GM18498 (cell line): ENCODE measurements at regions not wholly inside any gene's neighbourhood (a gene's known extent, or its start where the extent isn't known, plus 50 kb on each side); places are given as distances from the start of the nearest gene placed in this dataset.

Experiments
- ATAC-seq: cut with Tn5 transposase; IDR thresholded peaks from one replicate; pipeline ENCODE4 v1.9.1; 2021; ENCODE audit warnings: mild to moderate bottlenecking, moderate library complexity; ENCODE audit not compliant: unreplicated experiment

GRCh38 chr6:159100395-159101182, 55.8 kb upstream of the TAGAP start:
- no peak for ATAC-seq

DNA sequence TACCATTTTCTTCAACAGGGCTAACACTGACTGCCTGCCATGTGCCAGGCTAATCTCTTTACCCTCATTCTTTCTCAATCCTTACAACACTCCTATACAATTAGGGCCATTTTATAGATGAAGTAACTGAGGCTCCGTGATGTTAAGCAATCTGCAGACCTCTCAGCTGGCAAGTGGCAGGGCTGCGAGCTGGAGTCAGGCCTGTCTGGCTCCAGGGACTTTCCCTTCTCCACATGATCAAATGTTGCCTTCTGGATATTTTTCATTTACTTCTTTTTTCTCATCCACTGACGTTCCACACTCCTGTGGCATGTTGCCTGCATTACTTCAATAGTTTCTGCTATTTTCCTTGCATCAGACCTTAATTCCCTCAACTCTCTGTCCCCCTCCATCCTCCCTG, 55.2 kb upstream of the TAGAP start:
- no peak for ATAC-seq

- ATAC-seq, result no peak
These were observed 54.5 kb upstream of the TAGAP start for GRCh38 chr6:159099276-159099675.

DNA sequence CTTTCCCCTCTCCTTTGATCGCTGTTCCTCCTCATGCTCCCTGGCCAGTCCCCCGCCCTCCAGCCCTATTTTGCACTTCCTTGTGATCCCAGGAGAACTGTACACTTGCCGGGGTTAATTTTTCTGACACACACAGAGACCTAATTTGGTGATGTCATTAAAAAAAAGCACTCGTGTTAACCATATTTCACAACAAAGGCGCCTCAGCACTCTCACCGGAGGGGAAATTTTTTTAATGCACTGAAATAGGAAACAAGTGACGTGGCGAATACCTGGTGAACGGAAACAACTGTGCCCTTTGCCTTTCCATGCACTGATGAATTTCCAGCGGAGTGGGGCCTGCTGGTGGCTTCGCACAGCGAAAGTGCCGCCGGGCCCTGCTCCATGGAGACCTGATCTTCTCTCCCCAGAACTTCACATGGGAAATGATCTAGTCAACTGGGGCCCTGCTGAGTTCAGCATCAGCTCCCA, 53.9 kb upstream of the TAGAP start:
- ATAC-seq, result no peak

- ATAC-seq, result no peak
These were observed 52.5 kb upstream of the TAGAP start for GRCh38 chr6:159097256-159097655.

DNA sequence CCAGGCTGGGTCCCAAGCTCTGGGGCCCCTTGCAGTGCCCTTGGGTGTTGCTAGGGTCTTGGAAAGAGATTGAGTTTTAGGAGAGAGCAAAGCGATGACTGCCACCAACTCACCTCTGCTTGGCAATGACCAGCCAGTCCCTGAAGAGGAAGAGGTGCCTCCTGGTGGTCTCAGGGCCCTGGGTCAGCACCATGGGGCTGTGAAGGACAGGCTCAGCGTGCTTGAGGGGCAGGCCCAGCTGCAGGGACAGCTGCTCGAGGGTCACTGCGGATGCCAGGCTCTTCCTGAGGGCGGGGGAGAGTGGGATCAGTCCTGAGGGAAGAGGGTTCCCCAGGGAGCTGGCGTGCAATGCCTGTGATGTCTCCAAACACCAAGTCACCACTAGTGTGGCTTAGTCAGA, 50.8 kb upstream of the TAGAP start:
- ATAC-seq, result no peak

- ATAC-seq, result no peak
These were observed 49.9 kb upstream of the TAGAP start for GRCh38 chr6:159094444-159095252.
